ENCODE measurements at regions not wholly inside any gene's neighbourhood (a gene's known extent, or its start where the extent isn't known, plus 50 kb on each side); places are given as distances from the start of the nearest gene placed in this dataset.

GRCh38 chr5:60185231-60186099 lies 291.9 kb upstream of the PDE4D start:
- no peak for DNase-seq (ENCODE audit: low read depth in 2 of 2)

DNA sequence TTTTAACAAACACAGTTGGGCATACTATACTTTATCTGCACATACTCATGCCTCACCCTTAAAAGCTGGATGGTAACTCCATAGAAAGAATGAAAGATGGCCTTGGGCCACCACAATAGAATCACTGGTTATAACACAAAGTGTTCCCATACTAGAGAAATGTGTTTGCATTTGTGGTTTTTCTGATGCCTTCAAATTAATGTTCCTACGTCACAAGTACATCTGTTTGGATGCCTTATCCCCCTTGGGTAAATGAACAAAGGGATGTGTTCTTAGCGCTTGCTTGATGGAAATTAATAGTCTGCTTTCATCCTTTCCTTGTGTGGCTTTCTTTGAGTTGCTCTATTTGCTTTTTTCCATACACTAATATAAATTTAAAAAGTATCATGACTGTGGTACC lies 291.1 kb upstream of the PDE4D start:
- no peak for DNase-seq (ENCODE audit: low read depth in 2 of 2)

GRCh38 chr5:60183881-60184280 lies 290.4 kb upstream of the PDE4D start:
- DNase-seq (ENCODE audit: low read depth in 2 of 2) = no peak

- no peak for DNase-seq (ENCODE audit: low read depth in 2 of 2)
Measured at GRCh38 chr5:60178101-60178500, 284.6 kb upstream of the PDE4D start.

DNA sequence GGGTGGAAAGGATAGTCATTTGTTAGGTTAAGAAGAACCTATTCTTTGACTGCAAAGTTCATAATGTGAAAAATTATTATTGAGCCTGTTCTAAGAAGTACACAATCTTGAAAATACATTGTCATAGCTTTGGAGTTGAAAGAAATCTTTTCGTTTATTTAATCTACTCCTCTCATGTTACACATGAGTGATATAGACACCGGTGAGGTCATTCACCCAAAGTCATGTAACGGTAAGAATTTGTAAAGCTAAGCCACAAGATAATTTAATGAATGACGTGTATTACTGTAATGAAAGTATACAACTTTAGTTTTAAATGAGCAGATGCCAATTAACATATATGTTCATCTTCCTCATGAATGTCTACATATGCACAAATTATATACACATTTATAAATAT lies 284.1 kb upstream of the PDE4D start:
- DNase-seq (ENCODE audit: low read depth in 2 of 2) = no peak

GRCh38 chr5:60173667-60174066 lies 280.1 kb upstream of the PDE4D start:
- no peak for DNase-seq (ENCODE audit: low read depth in 2 of 2)

DNA sequence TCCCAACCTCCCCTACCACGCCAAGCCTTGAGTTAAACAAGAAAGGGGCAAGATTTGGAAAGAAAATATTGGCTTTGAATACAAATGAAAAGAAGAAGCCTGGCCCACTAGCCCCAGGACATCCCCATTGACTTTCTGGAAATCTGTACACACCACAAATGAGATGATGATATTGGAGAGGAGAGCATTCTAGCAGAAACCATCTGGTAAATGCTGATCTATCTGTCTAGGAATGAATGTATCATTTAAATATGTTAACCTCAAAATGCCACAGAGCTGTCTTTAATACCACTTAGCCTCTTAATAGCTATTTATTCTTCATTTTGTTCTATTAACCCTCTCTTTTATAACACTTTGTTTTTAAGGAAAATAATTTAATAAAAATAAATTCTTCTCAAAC lies 270.2 kb upstream of the PDE4D start:
- no peak for DNase-seq (ENCODE audit: low read depth in 2 of 2)

- DNase-seq (ENCODE audit: low read depth in 2 of 2) = no peak
Measured at GRCh38 chr5:60162441-60162840, 268.9 kb upstream of the PDE4D start.

- DNase-seq (ENCODE audit: low read depth in 2 of 2) = no peak
Measured at GRCh38 chr5:60161340-60161934, 267.9 kb upstream of the PDE4D start.

- no peak for DNase-seq (ENCODE audit: low read depth in 2 of 2)
Measured at GRCh38 chr5:60149081-60149480, 255.6 kb upstream of the PDE4D start.

- DNase-seq (ENCODE audit: low read depth in 2 of 2) = no peak
Measured at GRCh38 chr5:60148366-60148765, 254.8 kb upstream of the PDE4D start.

- DNase-seq (ENCODE audit: low read depth in 2 of 2) = no peak
Measured at GRCh38 chr5:60147791-60148190, 254.3 kb upstream of the PDE4D start.

GRCh38 chr5:60143942-60144549 lies 250.5 kb upstream of the PDE4D start:
- DNase-seq (ENCODE audit: low read depth in 2 of 2) = no peak

- DNase-seq (ENCODE audit: low read depth in 2 of 2) = no peak
Measured at GRCh38 chr5:60141119-60141518, 247.6 kb upstream of the PDE4D start.

- no peak for DNase-seq (ENCODE audit: low read depth in 2 of 2)
Measured at GRCh38 chr5:60136841-60137240, 243.3 kb upstream of the PDE4D start.

GRCh38 chr5:60131504-60131903 lies 238.0 kb upstream of the PDE4D start:
- DNase-seq (ENCODE audit: low read depth in 2 of 2) = no peak

DNA sequence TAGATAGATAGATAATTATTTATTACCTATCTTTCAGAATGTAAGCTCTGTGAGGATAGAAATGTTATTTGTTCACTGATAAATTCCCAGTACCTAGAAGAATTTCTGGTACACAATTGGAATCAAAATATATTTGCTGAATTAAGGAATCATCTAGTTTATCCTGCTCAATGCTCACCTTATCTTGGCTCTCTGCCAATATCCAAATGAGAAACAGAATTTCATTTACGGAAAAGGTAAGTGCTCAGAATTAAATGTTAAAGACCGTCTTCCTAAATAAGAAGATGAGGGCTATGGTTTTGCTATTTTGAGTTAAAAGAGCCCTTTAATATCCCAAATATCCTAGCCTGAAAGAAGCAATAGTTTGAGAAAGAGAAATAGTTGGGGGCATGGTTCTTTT lies 232.1 kb upstream of the PDE4D start:
- DNase-seq (ENCODE audit: low read depth in 2 of 2) = no peak

DNA sequence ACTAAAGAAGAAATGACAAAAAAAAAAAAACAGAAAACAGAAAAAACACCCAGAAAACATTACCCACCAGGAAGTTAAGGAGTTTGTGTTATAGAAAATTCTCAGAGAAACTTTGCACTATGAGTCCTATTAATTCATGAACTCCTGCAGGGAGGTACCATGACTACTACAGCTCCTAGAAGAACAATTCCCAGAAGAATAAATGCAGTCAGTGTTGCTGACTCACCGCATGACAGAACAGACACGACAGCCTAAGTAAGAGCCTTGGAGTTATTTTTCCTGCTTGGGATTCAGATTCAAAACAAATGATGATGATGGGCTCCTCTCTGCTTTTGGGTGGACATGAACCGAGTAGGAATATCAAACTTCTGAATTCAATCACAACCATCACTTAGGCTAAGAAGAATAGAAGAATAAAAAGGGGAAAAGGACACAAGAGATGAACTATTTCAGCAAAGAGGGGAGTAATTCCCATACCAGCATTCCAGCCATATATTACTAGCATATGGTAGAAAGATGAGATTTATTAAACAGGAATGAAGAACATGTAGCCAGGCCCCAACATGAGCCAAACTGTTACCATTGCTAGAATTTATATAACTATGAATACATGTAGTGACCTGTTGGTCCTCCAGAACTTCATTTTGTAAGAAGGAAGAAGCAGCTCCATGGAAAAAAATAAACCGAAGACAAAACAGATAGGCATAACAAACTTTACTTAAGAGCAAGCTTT lies 209.6 kb upstream of the PDE4D start:
- no peak for DNase-seq (ENCODE audit: low read depth in 2 of 2)

- no peak for DNase-seq (ENCODE audit: low read depth in 2 of 2)
Measured at GRCh38 chr5:60101573-60101972, 208.0 kb upstream of the PDE4D start.

DNA sequence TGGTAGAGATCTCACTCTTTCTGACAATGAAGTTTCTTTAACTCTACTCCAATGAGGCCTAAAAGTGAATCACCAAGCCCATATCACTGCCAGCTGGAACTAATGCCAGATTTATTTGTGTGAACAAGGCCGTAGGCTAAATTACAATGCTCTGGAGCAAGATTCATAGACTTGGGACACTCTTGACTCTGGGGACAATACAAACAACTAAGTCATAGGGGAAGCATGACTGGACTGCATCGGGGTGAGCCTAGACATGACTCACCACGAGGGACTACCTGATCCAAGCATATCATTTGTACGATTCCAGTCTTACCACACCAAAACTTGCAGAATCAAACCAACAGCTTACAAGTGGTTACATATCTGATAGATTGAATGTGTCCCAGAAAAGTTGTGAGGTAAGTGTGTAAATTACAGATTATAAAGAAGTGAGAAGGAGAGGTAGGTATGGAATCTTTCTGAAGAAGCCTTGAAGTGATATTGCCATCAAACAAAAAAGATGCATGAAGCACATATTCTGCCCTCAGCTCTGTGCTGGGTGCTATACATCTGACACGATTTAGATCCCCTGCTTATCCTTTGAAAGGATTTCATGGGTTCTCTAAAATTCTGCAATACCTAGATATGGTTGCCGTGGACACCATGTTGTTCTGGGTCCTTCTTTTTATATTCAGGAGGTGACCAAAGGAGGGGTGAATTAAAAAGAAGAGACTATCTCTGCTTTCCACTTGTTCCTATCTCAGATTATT lies 199.3 kb upstream of the PDE4D start:
- no peak for DNase-seq (ENCODE audit: low read depth in 2 of 2)

GRCh38 chr5:60086583-60086982 lies 193.1 kb upstream of the PDE4D start:
- no peak for DNase-seq (ENCODE audit: low read depth in 2 of 2)

- DNase-seq (ENCODE audit: low read depth in 2 of 2) = no peak
Measured at GRCh38 chr5:60084226-60084625, 190.7 kb upstream of the PDE4D start.
